BLaER1 (cell line): ENCODE measurements at regions not wholly inside any gene's neighbourhood (a gene's known extent, or its start where the extent isn't known, plus 50 kb on each side); places are given as distances from the start of the nearest gene placed in this dataset.
"Not testable (repeated sequence)": the region's sequence is repeated elsewhere in the genome, so short reads cannot be mapped to it uniquely, and the experiment has no call there.

Experiments used
- H3K27ac ChIP-seq: shearing (Covaris generic); formaldehyde crosslinking; 2 replicates; pipeline ENCODE4 v1.8.1; 2022
- H3K27me3 ChIP-seq: shearing (Covaris generic); formaldehyde crosslinking; 2 replicates; pipeline ENCODE4 v1.8.1; 2022
- H3K36me3 ChIP-seq: shearing (Covaris generic); formaldehyde crosslinking; 2 replicates; pipeline ENCODE4 v1.8.1; 2022
- H3K4me1 ChIP-seq: shearing (Covaris generic); formaldehyde crosslinking; 2 replicates; pipeline ENCODE4 v1.8.1; 2022
- H3K4me2 ChIP-seq: shearing (Covaris generic); formaldehyde crosslinking; 2 replicates; pipeline ENCODE4 v1.8.1; 2022
- H3K4me3 ChIP-seq: shearing (Covaris generic); formaldehyde crosslinking; 2 replicates; pipeline ENCODE4 v1.8.1; 2022
- H3K9ac ChIP-seq: shearing (Covaris generic); formaldehyde crosslinking; 2 replicates; pipeline ENCODE4 v1.8.1; 2022
- H3K9me3 ChIP-seq: shearing (Covaris generic); formaldehyde crosslinking; 2 replicates; pipeline ENCODE4 v1.8.1; 2022
- H4K20me1 ChIP-seq: shearing (Covaris generic); formaldehyde crosslinking; 2 replicates; pipeline ENCODE4 v1.8.1; 2022
- Cebpa-rat ChIP-seq: shearing (Covaris generic); IDR thresholded peaks from 2 replicates; pipeline ENCODE4 v1.8.1; 2022

DNA sequence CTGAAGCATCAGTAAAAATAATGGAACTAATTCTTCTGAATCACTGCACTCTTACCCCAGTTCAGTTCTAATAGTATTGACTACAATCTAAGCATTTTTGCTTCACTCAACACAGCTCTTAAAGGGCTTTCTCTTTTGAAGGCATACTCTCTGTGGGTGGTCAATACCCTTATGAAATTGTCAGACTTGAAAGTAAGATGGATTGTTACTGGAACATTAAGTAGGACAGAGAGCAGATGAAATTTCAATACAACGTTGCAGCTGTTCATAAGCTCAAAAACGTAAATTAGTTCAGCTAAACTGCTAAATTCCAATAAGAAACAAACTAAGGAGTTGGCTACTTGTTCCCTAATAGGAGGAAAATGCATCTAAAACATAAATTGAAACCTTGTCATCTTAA, 352.3 kb upstream of the TENM3 start:
- Histone ChIP-seq H3K4me2 (no peak overlapping the region), H3K36me3 (no peaks in the 10 kb centered on the region), H3K4me3 (no peak overlapping the region), H3K4me1 (no peaks in the 10 kb centered on the region), H3K27me3 (no peaks in the 10 kb centered on the region), H4K20me1 (no peaks in the 10 kb centered on the region), H3K9ac (no peak overlapping the region), H3K27ac (no peak overlapping the region), H3K9me3 (no peaks in the 10 kb centered on the region)
- TF ChIP-seq Cebpa-rat, result no peak

DNA sequence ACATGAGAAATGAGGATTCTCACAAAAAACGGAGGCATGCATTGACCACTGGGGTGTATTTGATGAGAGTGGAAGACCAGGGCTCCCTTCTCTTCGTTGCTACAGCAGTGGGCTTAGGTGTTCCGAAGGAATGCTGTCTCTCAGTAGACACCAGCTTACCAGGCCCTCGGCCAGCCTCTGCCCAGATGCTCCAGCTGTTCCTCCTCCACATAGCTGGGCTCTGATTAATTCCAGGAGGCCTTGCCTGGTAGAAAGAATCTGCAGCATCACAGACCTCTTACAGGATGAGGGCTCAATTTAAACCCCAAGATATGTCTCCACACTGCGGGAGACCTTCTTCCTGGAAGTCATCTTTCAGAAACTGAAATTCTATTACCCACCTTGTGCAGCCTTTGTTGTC, 346.6 kb upstream of the TENM3 start:
- no peaks in the 10 kb centered on the region for H3K4me1 ChIP-seq
- H3K9me3 ChIP-seq, result no peaks in the 10 kb centered on the region
- TF ChIP-seq Cebpa-rat, result no peak

DNA sequence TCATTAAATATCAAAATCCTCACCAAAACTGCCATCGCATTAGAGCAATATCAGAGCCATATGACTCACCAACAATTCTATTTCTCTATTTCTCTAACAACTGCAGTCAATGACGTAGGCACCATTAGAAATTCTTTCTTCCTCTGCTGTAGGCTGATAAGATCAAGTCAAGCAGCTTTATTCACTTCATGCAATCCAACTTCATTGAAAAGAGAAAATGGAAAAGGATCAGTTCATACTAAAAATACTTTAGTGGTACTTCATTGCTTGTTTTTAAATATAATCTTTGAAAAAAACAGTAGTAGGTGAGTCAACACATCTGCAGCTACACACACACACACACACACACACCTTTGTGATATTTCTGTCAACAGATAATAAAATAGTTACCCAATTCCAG, 345.3 kb upstream of the TENM3 start:
- Histone ChIP-seq H3K4me2 (no peak overlapping the region), H3K4me3 (no peak overlapping the region), H3K27ac (no peak overlapping the region), H3K27me3 (no peaks in the 10 kb centered on the region), H4K20me1 (no peaks in the 10 kb centered on the region), H3K9ac (no peak overlapping the region), H3K4me1 (no peaks in the 10 kb centered on the region), H3K9me3 (0 out of 2 replicates have a peak, but pooled peaks cover 4% of the 10 kb centered on the region), H3K36me3 (no peaks in the 10 kb centered on the region)
- TF ChIP-seq Cebpa-rat, result no peak

More for the DNA sequence above, 346.6 kb upstream of the TENM3 start:
- Histone ChIP-seq H3K36me3 (no peaks in the 10 kb centered on the region), H3K4me2 (no peak overlapping the region), H4K20me1 (no peaks in the 10 kb centered on the region), H3K27ac (no peak overlapping the region), H3K27me3 (no peaks in the 10 kb centered on the region), H3K9ac (no peak overlapping the region), H3K4me3 (no peak overlapping the region)

DNA sequence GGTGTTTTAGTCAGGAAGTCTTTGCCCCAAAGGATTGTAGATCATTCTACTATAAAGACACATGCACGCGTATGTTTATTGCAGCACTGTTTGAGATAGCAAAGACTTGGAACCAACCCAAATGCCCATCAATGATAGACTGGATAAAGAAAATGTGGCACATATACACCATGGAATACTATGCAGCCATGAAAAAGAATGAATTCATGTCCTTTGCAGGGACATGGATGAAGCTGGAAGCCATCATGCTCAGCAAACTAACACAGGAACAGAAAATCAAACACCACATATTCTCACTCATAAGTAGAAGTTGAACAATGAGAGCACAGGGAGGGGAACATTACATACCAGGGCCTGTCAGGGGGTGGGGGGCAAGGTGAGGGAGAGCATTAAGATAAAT, 340.8 kb upstream of the TENM3 start:
- not testable (repeated sequence) for H3K27ac ChIP-seq, H3K36me3 ChIP-seq, H3K9ac ChIP-seq, H4K20me1 ChIP-seq, H3K4me3 ChIP-seq, H3K4me2 ChIP-seq, H3K27me3 ChIP-seq, H3K4me1 ChIP-seq
- H3K9me3 ChIP-seq, result peaks cover 14% of the 10 kb centered on the region

DNA sequence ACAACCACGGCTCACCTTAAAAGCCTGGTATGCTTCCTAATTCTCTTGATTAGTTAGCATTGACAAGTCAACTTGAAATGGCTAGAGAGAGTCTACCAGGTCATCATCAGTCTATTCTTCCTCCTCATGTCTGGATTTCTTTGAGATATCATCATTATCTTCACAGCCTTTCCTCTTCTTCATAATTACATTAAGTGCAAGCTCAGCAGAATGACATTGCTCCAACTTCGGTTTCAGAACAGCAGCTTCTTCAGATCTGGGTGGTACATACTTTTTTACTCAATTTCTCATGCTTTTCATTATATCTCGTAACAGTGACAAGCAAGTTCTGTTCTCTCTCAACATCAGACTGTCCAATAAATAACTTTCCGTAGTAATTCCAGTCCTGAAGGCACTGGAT, 337.5 kb upstream of the TENM3 start:
- no peak for TF ChIP-seq Cebpa-rat
- H3K27ac ChIP-seq, result no peak overlapping the region
- H3K36me3 ChIP-seq, result no peaks in the 10 kb centered on the region
- no peaks in the 10 kb centered on the region for H4K20me1 ChIP-seq
- no peak overlapping the region for H3K4me2 ChIP-seq
- H3K9ac ChIP-seq, result no peak overlapping the region
- no peaks in the 10 kb centered on the region for H3K4me1 ChIP-seq
- H3K4me3 ChIP-seq, result no peak overlapping the region
- H3K9me3 ChIP-seq, result peaks cover 14% of the 10 kb centered on the region
- H3K27me3 ChIP-seq, result no peaks in the 10 kb centered on the region

DNA sequence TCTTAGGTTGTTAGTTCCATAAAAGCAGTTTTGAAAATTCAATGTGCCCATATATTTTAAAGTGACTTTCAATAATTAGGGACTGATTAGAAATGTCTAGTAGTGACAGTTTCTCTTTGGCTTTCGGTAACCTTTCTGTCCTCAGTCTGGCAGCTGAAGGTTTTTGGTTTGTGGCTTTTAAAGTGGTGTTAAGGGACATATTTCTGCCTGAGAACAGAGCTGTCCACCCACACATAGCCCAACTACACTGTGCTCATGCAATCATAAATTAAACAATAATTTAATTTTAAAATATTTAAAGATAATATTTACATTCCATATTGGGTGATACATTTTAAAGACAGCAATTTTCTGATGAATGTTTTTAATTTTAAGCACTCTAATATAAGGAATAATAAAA, 335.0 kb upstream of the TENM3 start:
- TF ChIP-seq Cebpa-rat, result no peak
- Histone ChIP-seq H4K20me1 (no peaks in the 10 kb centered on the region), H3K36me3 (no peaks in the 10 kb centered on the region), H3K4me3 (no peak overlapping the region), H3K4me2 (no peak overlapping the region), H3K27ac (no peak overlapping the region), H3K9ac (no peak overlapping the region), H3K27me3 (no peaks in the 10 kb centered on the region), H3K9me3 (peaks cover 18% of the 10 kb centered on the region), H3K4me1 (no peaks in the 10 kb centered on the region)

DNA sequence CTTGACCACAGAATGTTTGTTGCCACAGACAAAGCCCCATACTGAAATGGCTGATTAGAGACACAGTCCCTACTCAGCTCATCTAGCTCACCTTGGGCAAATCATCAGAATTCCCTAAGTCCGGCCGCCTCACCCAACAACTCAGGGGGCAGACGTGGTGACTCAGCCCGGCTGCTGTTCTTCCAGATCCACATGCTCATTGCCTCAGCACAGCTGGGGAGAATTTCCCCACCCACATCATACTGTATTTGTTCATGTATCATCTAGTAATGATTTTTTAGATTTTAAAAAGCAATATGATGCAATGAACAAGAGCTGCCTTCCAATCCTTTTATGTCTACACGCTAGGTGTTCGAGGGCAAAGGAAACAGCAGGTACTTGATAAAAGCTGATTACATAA, 333.8 kb upstream of the TENM3 start:
- no peaks in the 10 kb centered on the region for H4K20me1 ChIP-seq
- TF ChIP-seq Cebpa-rat, result no peak
- peaks cover 26% of the 10 kb centered on the region for H3K9me3 ChIP-seq
- H3K27ac ChIP-seq, result no peak overlapping the region
- H3K9ac ChIP-seq, result no peak overlapping the region
- H3K27me3 ChIP-seq, result no peaks in the 10 kb centered on the region
- H3K36me3 ChIP-seq, result no peaks in the 10 kb centered on the region
- H3K4me2 ChIP-seq, result no peak overlapping the region
- no peaks in the 10 kb centered on the region for H3K4me1 ChIP-seq
- H3K4me3 ChIP-seq, result no peak overlapping the region

DNA sequence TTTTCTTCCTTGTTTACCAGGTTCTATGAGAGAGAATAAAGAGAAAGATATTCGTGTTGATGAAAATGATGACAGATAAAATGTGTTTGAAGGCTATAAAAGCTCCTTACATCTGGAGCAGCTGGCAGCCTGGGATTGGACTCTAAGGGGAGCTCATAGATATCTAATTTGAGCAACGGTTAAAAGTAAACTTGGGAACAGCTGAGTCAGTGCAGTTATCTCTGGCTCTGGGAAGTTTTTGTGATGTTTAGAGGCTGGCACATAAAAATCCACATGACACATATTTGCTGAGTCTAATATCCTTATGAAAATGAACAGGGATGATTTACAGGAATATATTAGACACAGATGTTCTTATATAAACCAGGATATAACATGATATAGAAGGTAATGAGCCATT, 331.8 kb upstream of the TENM3 start:
- peaks cover 16% of the 10 kb centered on the region for H3K9me3 ChIP-seq
- no peak overlapping the region for H3K4me3 ChIP-seq
- H3K9ac ChIP-seq, result no peak overlapping the region
- TF ChIP-seq Cebpa-rat, result no peak
- H3K4me1 ChIP-seq, result no peaks in the 10 kb centered on the region
- no peaks in the 10 kb centered on the region for H3K36me3 ChIP-seq
- no peak overlapping the region for H3K27ac ChIP-seq
- H3K4me2 ChIP-seq, result no peak overlapping the region
- H4K20me1 ChIP-seq, result no peaks in the 10 kb centered on the region
- H3K27me3 ChIP-seq, result no peaks in the 10 kb centered on the region

DNA sequence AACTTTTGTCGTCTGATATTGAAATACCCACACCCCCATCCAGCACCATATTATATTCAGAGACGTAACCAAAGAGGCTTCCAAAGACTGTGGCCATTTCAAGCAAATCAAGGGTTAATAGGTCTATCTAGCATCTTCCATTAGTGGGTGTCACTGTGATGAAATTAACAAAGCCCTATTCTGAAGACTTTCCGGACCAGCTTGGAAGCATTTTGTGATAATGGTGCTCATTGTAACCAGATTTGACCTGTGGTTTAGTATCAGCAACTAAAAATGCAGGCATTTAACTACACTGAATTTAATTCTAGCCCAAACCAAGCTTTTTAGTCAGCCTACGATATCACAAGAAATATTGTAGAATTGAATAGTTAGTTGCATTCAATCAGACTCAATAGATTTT, 309.7 kb upstream of the TENM3 start:
- H3K27ac ChIP-seq, result no peak overlapping the region
- H3K4me1 ChIP-seq, result no peaks in the 10 kb centered on the region
- H3K4me3 ChIP-seq, result no peak overlapping the region
- H3K9ac ChIP-seq, result no peak overlapping the region
- H3K9me3 ChIP-seq, result no peaks in the 10 kb centered on the region
- H3K36me3 ChIP-seq, result no peaks in the 10 kb centered on the region
- TF ChIP-seq Cebpa-rat, result no peak
- no peaks in the 10 kb centered on the region for H3K27me3 ChIP-seq
- no peaks in the 10 kb centered on the region for H4K20me1 ChIP-seq
- H3K4me2 ChIP-seq, result no peak overlapping the region

DNA sequence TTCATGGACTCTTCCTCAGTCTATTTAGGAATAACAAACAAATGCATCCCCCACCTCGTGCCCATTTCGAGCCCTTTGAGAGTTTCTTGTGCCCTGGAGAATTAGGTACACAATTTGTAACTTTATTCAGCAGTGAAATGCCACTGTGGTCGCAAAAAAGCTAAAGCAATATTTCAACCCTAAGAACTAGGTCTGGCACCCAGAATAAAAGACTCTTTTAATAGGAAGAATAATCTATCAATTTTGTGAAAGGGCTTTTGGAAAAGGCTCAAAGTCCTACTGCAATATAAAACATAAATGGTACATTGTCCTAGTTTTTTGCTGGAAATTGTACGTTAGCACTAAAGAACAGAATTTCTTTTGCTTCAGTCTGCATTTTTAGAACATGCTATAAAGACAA, 304.6 kb upstream of the TENM3 start:
- Histone ChIP-seq H3K27ac (no peak overlapping the region), H3K4me3 (no peak overlapping the region), H3K9me3 (no peaks in the 10 kb centered on the region), H3K4me1 (no peaks in the 10 kb centered on the region), H3K9ac (no peak overlapping the region), H3K4me2 (no peak overlapping the region), H4K20me1 (no peaks in the 10 kb centered on the region), H3K36me3 (no peaks in the 10 kb centered on the region), H3K27me3 (no peaks in the 10 kb centered on the region)
- no peak for TF ChIP-seq Cebpa-rat

DNA sequence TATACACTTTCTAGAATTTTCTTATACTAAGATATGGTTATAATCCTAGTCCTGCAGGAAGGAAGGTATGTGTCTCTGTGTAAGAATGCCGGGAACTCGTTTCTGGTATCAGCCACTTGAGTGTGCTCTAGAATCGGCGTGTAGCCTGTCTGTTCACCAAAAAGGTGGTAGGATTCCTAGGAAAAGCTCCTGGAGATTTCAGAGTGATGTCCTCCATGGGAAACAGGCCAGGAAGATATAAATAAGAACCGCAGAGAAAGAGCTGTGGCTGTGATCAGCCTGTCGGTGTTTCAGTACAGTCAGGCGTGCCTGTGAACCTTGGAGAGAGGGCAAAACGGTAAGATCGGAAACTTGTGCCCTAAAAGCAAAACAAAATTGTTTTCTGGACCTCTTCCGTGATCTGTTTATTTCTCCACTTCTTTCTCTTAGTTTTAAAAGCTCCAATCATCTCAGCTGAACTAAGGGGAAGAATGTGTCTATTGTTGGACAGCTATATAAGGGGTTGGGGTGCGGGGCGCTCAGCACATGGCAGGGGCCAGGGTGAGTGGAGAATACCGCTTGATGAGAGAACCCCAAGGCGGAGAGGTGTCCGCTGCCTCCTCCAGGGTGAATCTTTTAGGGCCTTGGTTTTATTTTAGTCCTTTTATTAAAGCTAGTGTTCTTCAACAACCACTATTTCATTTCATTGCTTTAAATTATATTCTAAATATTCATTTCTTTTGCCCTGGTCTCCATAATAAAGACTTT, 303.8 kb upstream of the TENM3 start:
- no peaks in the 10 kb centered on the region for H3K27me3 ChIP-seq
- no peak overlapping the region for H3K4me2 ChIP-seq
- H4K20me1 ChIP-seq, result no peaks in the 10 kb centered on the region
- no peaks in the 10 kb centered on the region for H3K4me1 ChIP-seq
- H3K9ac ChIP-seq, result no peak overlapping the region
- H3K36me3 ChIP-seq, result no peaks in the 10 kb centered on the region
- no peak overlapping the region for H3K4me3 ChIP-seq
- TF ChIP-seq Cebpa-rat, result no peak
- H3K27ac ChIP-seq, result no peak overlapping the region
- H3K9me3 ChIP-seq, result no peaks in the 10 kb centered on the region
